Brain microvascular endothelial cell (primary cell): ENCODE measurements at regions not wholly inside any gene's neighbourhood (a gene's known extent, or its start where the extent isn't known, plus 50 kb on each side); places are given as distances from the start of the nearest gene placed in this dataset.
A peak's percentile ranks its signal among the peaks of the same experiment; 100 is the strongest.
"Not testable (repeated sequence)": the region's sequence is repeated elsewhere in the genome, so short reads cannot be mapped to it uniquely, and the experiment has no call there.

Source experiments
- DNase-seq: peaks from one replicate; pipeline ENCODE4 v3.0.0-alpha.2; 2020
- H3K27ac ChIP-seq: fragments of 250-450 bp; sonication (Bioruptor Pico); 2 replicates; pipeline ENCODE4 v1.5.1; 2020; ENCODE audit warnings: mild to moderate bottlenecking, moderate library complexity
- H3K27me3 ChIP-seq: fragments of 250-450 bp; sonication (Bioruptor Pico); replicated peaks from 2 replicates; pipeline ENCODE4 v1.5.1; 2020; ENCODE audit warnings: mild to moderate bottlenecking
- H3K36me3 ChIP-seq: fragments of 250-450 bp; sonication (Bioruptor Pico); replicated peaks from 2 replicates; pipeline ENCODE4 v1.5.1; 2020; ENCODE audit warnings: mild to moderate bottlenecking
- H3K4me3 ChIP-seq: 2 replicates; pipeline ENCODE4 v1.5.1; 2011; ENCODE audit warnings: low read depth, mild to moderate bottlenecking, control low read depth, low read length, moderate library complexity
- in situ Hi-C: cut with HindIII; loops from 2 replicates; pipeline ENCODE4 v1.10.0; 2017; ENCODE audit warnings: low sequenced_read_pairs, low pct_ligation_motif_present
- TF ChIP-seq, protein P1 (sequence below): IDR thresholded peaks from 2 replicates; pipeline ENCODE4 v1.5.1; 2011; ENCODE audit warnings: low read depth, mild to moderate bottlenecking, moderate library complexity, low read length, control low read depth, inconsistent platforms; ENCODE audit errors: missing control alignments

DNA sequence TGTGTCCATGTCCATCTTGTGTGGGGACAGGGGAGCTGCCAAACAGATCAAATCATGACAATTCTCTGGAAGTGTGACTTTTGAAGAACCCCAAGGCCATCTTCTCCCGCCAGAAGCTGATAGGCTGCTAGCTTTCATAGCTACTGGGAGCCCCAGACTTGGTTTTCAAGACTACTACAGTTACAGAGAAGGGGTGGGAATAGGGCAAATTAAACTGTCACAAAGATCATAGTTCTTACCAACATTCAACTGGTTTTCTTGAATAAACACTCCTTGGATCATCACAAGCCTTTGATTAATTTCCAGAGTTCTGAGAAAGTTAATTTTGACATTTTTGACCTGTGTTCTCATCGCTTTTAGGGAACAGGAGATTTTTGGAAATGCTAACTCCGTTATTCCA is 67.8 kb upstream of the FARP1 start:
- TF ChIP-seq, protein P1, sequence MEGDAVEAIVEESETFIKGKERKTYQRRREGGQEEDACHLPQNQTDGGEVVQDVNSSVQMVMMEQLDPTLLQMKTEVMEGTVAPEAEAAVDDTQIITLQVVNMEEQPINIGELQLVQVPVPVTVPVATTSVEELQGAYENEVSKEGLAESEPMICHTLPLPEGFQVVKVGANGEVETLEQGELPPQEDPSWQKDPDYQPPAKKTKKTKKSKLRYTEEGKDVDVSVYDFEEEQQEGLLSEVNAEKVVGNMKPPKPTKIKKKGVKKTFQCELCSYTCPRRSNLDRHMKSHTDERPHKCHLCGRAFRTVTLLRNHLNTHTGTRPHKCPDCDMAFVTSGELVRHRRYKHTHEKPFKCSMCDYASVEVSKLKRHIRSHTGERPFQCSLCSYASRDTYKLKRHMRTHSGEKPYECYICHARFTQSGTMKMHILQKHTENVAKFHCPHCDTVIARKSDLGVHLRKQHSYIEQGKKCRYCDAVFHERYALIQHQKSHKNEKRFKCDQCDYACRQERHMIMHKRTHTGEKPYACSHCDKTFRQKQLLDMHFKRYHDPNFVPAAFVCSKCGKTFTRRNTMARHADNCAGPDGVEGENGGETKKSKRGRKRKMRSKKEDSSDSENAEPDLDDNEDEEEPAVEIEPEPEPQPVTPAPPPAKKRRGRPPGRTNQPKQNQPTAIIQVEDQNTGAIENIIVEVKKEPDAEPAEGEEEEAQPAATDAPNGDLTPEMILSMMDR: no peak
- Histone ChIP-seq H3K27ac (no peak overlapping the region), H3K27me3 (no peaks in the 10 kb centered on the region), H3K36me3 (no peaks in the 10 kb centered on the region), H3K4me3 (no peak overlapping the region)
- in situ Hi-C loops: no loop called here
- DNase-seq: no peak

DNA sequence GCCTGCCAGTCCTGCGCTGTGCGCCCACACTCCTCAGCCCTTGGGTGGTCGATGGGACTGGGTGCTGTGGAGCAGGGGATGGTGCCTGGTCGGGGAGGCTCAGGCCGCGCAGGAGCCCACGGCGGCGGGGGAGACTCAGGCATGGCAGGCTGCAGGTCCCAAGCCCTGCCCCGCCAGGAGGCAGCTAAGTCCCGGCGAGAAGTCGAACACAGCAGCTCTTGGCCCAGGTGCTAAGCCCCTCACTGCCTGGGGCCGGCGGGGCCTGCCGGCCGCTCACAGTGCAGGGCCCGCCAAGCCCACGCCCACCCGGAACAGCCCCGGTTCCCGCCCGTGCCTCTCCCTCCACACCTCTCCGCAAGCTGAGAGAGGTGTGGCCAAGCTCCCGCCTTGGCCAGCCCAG is 66.6 kb upstream of the FARP1 start:
- H3K36me3 ChIP-seq, H3K27ac ChIP-seq, DNase-seq, H3K27me3 ChIP-seq, in situ Hi-C loops, H3K4me3 ChIP-seq: not testable (repeated sequence)

DNA sequence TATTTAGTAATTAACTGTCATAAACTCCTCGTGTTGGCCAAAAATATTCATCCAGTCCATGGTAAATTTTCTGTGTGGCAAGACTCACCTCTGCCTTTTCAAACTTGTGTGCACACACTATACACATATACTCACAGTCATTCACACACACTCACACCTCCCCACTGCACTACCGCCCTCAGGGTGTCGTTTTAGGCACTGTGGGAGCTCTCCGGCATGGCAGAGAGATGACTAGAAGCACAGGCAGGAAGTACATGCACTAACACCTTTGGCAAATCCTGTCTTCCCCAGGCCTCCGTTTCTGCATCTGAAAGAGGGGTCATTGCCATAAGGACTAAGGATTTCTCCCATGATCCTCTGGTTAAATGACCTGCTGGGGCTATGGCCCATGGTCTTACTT is 62.6 kb upstream of the FARP1 start:
- DNase-seq: no peak
- TF ChIP-seq, protein P1: no peak
- Histone ChIP-seq H3K36me3 (no peaks in the 10 kb centered on the region), H3K4me3 (no peak overlapping the region), H3K27me3 (no peaks in the 10 kb centered on the region), H3K27ac (no peak overlapping the region)
- in situ Hi-C loops: no loop called here

DNA sequence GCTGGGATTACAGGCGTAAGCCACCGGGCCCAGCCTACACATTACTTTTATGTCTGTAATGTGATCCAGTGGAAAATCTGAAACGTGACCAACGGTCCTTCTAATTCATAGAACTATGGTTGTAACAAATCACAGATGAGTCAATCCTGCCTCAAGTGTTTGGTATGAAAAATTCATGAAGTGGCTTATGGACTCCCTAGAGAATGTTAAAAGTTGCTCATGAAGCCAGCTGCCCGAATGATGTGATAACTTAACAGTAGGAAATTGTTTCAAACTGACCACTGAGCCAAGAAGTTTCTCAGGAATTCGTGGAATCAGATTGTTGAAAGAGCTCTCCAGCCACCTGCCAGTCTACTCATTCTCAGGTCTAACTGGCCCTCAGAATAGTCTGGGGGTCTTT is 59.4 kb upstream of the FARP1 start:
- peak overlapping the region; percentile 59 for H3K27ac ChIP-seq
- in situ Hi-C loops: no loop called here
- TF ChIP-seq, protein P1: no peak

DNA sequence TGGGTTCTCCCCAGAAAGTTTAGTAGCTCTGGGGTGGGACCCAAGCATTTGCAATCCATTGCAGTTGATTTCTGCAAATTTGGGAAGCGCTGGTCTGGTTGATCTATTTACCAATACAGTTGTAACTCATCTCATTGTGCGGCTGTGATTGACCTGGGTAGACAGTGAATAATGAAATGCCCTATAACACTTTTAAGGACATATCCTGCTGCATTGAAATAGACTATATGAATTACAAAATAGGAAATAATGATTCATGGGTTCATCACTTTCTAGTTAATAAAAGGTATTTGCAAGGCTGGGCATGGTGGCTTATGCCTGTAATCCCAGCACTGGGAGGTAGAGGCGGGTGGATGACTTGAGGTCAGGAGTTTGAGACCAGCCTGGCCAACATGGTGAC is 59.0 kb upstream of the FARP1 start:
- H3K4me3 ChIP-seq: no peak overlapping the region
- H3K27me3 ChIP-seq: no peaks in the 10 kb centered on the region
- peak overlapping the region; percentile 59 for H3K27ac ChIP-seq
- in situ Hi-C loops: no loop called here
- no peak for DNase-seq
- TF ChIP-seq, protein P1: no peak
- H3K36me3 ChIP-seq: no peaks in the 10 kb centered on the region

More for the DNA sequence above, 59.4 kb upstream of the FARP1 start:
- peak; percentile 90 for DNase-seq
- H3K36me3 ChIP-seq: no peaks in the 10 kb centered on the region
- H3K27me3 ChIP-seq: no peaks in the 10 kb centered on the region
- no peak overlapping the region for H3K4me3 ChIP-seq

DNA sequence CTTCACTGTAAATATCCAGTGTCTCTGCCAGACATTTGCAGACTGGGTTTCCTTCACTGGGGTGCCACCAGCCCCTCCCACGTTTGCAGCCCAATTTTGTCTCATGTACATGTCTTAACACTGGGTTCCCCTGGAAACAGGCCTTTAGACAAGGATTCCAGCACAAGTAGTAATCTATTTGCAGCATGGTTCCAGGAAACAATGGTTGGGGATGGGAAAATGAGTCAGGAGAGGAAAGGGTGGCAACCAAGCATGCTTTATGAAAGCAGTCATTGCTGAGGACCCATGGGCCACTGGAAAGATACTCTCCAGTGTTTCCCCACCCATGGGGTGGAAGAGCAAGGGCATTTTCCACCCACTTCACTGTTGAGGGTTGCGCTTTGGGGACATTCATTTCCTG is 53.6 kb upstream of the FARP1 start:
- in situ Hi-C loops: no loop called here
- H3K27ac ChIP-seq: peak overlapping the region; percentile 35
- TF ChIP-seq, protein P1: no peak
- DNase-seq: peak; percentile 68
- no peaks in the 10 kb centered on the region for H3K36me3 ChIP-seq
- no peaks in the 10 kb centered on the region for H3K27me3 ChIP-seq
- H3K4me3 ChIP-seq: no peak overlapping the region
